Astrocyte (in vitro differentiated cells and primary cell): ENCODE measurements at regions not wholly inside any gene's neighbourhood (a gene's known extent, or its start where the extent isn't known, plus 50 kb on each side); places are given as distances from the start of the nearest gene placed in this dataset.
"Not testable (repeated sequence)": the region's sequence is repeated elsewhere in the genome, so short reads cannot be mapped to it uniquely, and the experiment has no call there.

Experiments used
- CTCF ChIP-seq: IDR thresholded peaks from 2 replicates; pipeline ENCODE4 v1.5.1; 2011; ENCODE audit warnings: low read depth, mild to moderate bottlenecking, inconsistent platforms, low read length, moderate library complexity; ENCODE audit not compliant: insufficient read depth
- EZH2 ChIP-seq: IDR thresholded peaks from 2 replicates; pipeline ENCODE4 v1.6.1; 2012; ENCODE audit warnings: mild to moderate bottlenecking, low read length, inconsistent platforms; ENCODE audit not compliant: insufficient read depth

- not testable (repeated sequence) for TF ChIP-seq CTCF, EZH2
Observed at GRCh38 chr17:64718816-64719215, 56.7 kb upstream of the SMURF2 start.
